HepG2 (cell line): ENCODE measurements at regions not wholly inside any gene's neighbourhood (a gene's known extent, or its start where the extent isn't known, plus 50 kb on each side); places are given as distances from the start of the nearest gene placed in this dataset.
"Not testable (repeated sequence)": the region's sequence is repeated elsewhere in the genome, so short reads cannot be mapped to it uniquely, and the experiment has no call there.

Experiments
- ARNT ChIP-seq: fragments of 450-650 bp; IDR thresholded peaks from 2 replicates; pipeline ENCODE4 v1.6.1; 2017
- ETV6 ChIP-seq: sonication (generic); formaldehyde crosslinking; conservative IDR thresholded peaks from 2 replicates; pipeline ENCODE4 v1.4.0; 2020; ENCODE audit warnings: missing genetic modification reagents
- FOXK2 ChIP-seq: fragments of 450-650 bp; IDR thresholded peaks from 2 replicates; pipeline ENCODE4 v1.6.1; 2016
- FOXO1 ChIP-seq: sonication (generic); formaldehyde crosslinking; IDR thresholded peaks from 2 replicates; pipeline ENCODE4 v1.4.0; 2020; ENCODE audit warnings: missing genetic modification reagents
- GABPA ChIP-seq, 2 experiments: IDR thresholded peaks; 2 replicates each; pipeline ENCODE4 v1.6.1; 2011 to 2016; ENCODE audit warnings: low read depth in 2 of 2, low read length in 1 of 2, missing biosample characterization in 1 of 2, missing genetic modification characterization in 1 of 2
- HBP1 ChIP-seq: IDR thresholded peaks from 2 replicates; pipeline ENCODE4 v1.6.1; 2016; ENCODE audit warnings: low read depth, control low read depth
- HOXA3 ChIP-seq: sonication (generic); formaldehyde crosslinking; IDR thresholded peaks from 2 replicates; pipeline ENCODE4 v1.5.0; 2020; ENCODE audit warnings: missing genetic modification reagents
- RFX5 ChIP-seq: IDR thresholded peaks from 2 replicates; pipeline ENCODE4 v1.6.1; 2011; ENCODE audit warnings: low read depth, low read length, improper control_type of control experiment
- ZFP62 ChIP-seq: sonication (generic); formaldehyde crosslinking; IDR thresholded peaks from 2 replicates; pipeline ENCODE4 v1.4.0; 2020; ENCODE audit warnings: missing genetic modification reagents
- ZNF280D ChIP-seq: sonication (generic); formaldehyde crosslinking; IDR thresholded peaks from 2 replicates; pipeline ENCODE4 v1.5.1; 2020; ENCODE audit warnings: mild to moderate bottlenecking, missing genetic modification reagents
- ZNF530 ChIP-seq: sonication (generic); formaldehyde crosslinking; IDR thresholded peaks from 2 replicates; pipeline ENCODE4 v1.5.0; 2020; ENCODE audit warnings: low read depth, mild to moderate bottlenecking, missing genetic modification reagents
- TF ChIP-seq, protein P1 (sequence below): sonication (generic); formaldehyde crosslinking; IDR thresholded peaks from 2 replicates; pipeline ENCODE4 v1.5.0; 2020; ENCODE audit warnings: mild to moderate bottlenecking, missing genetic modification reagents, moderate library complexity
- TF ChIP-seq, protein P2 (sequence below): IDR thresholded peaks from 2 replicates; pipeline ENCODE4 v1.6.1; 2016; ENCODE audit warnings: missing compliant biosample characterization, missing genetic modification reagents, borderline replicate concordance

- TF ChIP-seq ZFP62; FOXO1 (CRISPR knock-in tag); ZNF280D (CRISPR knock-in tag); GABPA (IDR thresholded peaks at IDR 0.05; ENCODE audit: low read depth, low read length); GABPA (CRISPR knock-in tag; IDR thresholded peaks at IDR 0.05; ENCODE audit: low read depth); FOXK2; ETV6 (CRISPR knock-in tag); ZNF530 (CRISPR knock-in tag); RFX5; HBP1 (CRISPR knock-in tag); ARNT; HOXA3 (CRISPR knock-in tag): not testable (repeated sequence)
- TF ChIP-seq, protein P1, sequence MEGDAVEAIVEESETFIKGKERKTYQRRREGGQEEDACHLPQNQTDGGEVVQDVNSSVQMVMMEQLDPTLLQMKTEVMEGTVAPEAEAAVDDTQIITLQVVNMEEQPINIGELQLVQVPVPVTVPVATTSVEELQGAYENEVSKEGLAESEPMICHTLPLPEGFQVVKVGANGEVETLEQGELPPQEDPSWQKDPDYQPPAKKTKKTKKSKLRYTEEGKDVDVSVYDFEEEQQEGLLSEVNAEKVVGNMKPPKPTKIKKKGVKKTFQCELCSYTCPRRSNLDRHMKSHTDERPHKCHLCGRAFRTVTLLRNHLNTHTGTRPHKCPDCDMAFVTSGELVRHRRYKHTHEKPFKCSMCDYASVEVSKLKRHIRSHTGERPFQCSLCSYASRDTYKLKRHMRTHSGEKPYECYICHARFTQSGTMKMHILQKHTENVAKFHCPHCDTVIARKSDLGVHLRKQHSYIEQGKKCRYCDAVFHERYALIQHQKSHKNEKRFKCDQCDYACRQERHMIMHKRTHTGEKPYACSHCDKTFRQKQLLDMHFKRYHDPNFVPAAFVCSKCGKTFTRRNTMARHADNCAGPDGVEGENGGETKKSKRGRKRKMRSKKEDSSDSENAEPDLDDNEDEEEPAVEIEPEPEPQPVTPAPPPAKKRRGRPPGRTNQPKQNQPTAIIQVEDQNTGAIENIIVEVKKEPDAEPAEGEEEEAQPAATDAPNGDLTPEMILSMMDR (CRISPR knock-in tag), result not testable (repeated sequence)
- TF ChIP-seq, protein P2, sequence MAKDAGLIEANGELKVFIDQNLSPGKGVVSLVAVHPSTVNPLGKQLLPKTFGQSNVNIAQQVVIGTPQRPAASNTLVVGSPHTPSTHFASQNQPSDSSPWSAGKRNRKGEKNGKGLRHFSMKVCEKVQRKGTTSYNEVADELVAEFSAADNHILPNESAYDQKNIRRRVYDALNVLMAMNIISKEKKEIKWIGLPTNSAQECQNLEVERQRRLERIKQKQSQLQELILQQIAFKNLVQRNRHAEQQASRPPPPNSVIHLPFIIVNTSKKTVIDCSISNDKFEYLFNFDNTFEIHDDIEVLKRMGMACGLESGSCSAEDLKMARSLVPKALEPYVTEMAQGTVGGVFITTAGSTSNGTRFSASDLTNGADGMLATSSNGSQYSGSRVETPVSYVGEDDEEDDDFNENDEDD (CRISPR knock-in tag), result not testable (repeated sequence)
Measured at GRCh38 chr10:48088087-48088486, 88.5 kb upstream of the FAM25C start.
